Psoas muscle (tissue), 7 donors: ENCODE measurements at regions not wholly inside any gene's neighbourhood (a gene's known extent, or its start where the extent isn't known, plus 50 kb on each side); places are given as distances from the start of the nearest gene placed in this dataset.

Experiments
- ATAC-seq, 4 donors: fragments of 200-7000 bp; cut with Tn5 transposase; one replicate each; pipeline ENCODE4 v1.9.1; 2020; ENCODE audit warnings: moderate library complexity in 3 of 4, mild to moderate bottlenecking in 2 of 4
- DNase-seq, 2 donors: peaks; one replicate each; pipeline ENCODE4 v3.0.0-alpha.2; 2020
- H3K27ac ChIP-seq: fragments of 200-600 bp; one replicate; pipeline ENCODE4 v1.8.0; 2022
- H3K27me3 ChIP-seq, 3 donors: fragments of 200-600 bp in 1 of 3; one replicate each; pipeline versions ENCODE4 v1.6.1 to v1.8.0; 2013 to 2022; ENCODE audit warnings: low read length in 2 of 3, mild to moderate bottlenecking in 2 of 3, moderate library complexity in 1 of 3; ENCODE audit not compliant: insufficient read depth in 3 of 3
- H3K36me3 ChIP-seq, 2 donors: fragments of 200-600 bp in 1 of 2; one replicate each; pipeline versions ENCODE4 v1.6.1 to v1.8.0; 2013 to 2022; ENCODE audit warnings: low read depth in 1 of 2, mild to moderate bottlenecking in 1 of 2, moderate library complexity in 1 of 2; ENCODE audit not compliant: insufficient read depth in 1 of 2
- H3K4me1 ChIP-seq: fragments of 200-600 bp; one replicate; pipeline ENCODE4 v1.8.0; 2022
- H3K4me3 ChIP-seq: fragments of 200-600 bp; one replicate; pipeline ENCODE4 v1.8.0; 2022; ENCODE audit warnings: mild to moderate bottlenecking
- H3K9me3 ChIP-seq: fragments of 200-600 bp; one replicate; pipeline ENCODE4 v1.8.0; 2022
- WGBS, 3 donors: extraction: QIAGEN DNeasy Blood & Tissue Kit; methylation state at CpG; one replicate each; pipeline versions ENCODE4 v1.1.6 to v1.1.7; 2013; 5-methylcytosine and 5-hydroxymethylcytosine counted together
- intact Hi-C, 2 donors: fragments of 100-400 bp; cut with DNase I; formaldehyde crosslinking; loops; one replicate each; pipeline versions ENCODE4 v1.11.0 to v1.14.2; 2022
- TF ChIP-seq, protein P1 (sequence below): fragments of 200-600 bp; IDR thresholded peaks from one replicate; pipeline ENCODE4 v1.8.0; 2022; ENCODE audit warnings: antibody characterized with exemption
- donor health status: healthy with polysubstance abuse.
- donor health status: DM: no; HTN: no; CAD: no; lungs with moderate emphysema.
- donor health status: Bipolar disorder and iron deficiency.
- donor health status: healthy.
- donor health status: DM: yes; HTN: yes; CAD: no.
- donor health status: DM: no; HTN: no; CAD: no.
- donor health status: DM: yes; HTN: yes; CAD: no.

DNA sequence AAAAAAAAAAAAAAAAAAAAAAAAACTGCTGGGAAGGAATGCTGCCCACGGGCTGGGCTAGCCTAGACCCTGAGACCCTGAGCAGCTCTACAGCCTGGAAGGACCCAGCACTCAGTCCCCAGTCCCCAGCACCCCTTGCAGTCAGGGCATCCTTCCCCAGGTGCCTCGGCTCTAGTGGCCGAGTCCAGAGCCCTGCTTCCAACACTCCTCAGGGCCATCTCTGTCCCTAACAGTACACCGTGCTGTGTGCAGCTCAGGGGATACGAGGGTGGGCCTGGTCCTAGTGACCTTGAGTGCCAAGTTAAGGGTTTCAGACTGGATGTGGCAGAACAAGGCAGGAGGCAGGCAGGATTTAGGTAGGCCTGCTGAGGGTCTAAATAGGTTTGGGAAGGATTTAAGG, 50.2 kb upstream of the LRP8 start:
- Histone ChIP-seq H3K4me1 (no peaks in the 10 kb centered on the region), H3K4me3 (no peak overlapping the region), H3K9me3 (no peaks in the 10 kb centered on the region), H3K36me3 (no peaks in the 10 kb centered on the region), H3K27ac (no peak overlapping the region), H3K27me3 (no peaks in the 10 kb centered on the region)
- ATAC-seq (no peak), DNase-seq (peak in 1 of 2 donors; percentile 19)
- TF ChIP-seq, protein P1, sequence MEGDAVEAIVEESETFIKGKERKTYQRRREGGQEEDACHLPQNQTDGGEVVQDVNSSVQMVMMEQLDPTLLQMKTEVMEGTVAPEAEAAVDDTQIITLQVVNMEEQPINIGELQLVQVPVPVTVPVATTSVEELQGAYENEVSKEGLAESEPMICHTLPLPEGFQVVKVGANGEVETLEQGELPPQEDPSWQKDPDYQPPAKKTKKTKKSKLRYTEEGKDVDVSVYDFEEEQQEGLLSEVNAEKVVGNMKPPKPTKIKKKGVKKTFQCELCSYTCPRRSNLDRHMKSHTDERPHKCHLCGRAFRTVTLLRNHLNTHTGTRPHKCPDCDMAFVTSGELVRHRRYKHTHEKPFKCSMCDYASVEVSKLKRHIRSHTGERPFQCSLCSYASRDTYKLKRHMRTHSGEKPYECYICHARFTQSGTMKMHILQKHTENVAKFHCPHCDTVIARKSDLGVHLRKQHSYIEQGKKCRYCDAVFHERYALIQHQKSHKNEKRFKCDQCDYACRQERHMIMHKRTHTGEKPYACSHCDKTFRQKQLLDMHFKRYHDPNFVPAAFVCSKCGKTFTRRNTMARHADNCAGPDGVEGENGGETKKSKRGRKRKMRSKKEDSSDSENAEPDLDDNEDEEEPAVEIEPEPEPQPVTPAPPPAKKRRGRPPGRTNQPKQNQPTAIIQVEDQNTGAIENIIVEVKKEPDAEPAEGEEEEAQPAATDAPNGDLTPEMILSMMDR, result no peak
- WGBS, 3 donors, result 82 to 98% (median 85%) methylated on average over 4 to 5 of the region's 5 CpGs
- intact Hi-C loops, result no loop called here

DNA sequence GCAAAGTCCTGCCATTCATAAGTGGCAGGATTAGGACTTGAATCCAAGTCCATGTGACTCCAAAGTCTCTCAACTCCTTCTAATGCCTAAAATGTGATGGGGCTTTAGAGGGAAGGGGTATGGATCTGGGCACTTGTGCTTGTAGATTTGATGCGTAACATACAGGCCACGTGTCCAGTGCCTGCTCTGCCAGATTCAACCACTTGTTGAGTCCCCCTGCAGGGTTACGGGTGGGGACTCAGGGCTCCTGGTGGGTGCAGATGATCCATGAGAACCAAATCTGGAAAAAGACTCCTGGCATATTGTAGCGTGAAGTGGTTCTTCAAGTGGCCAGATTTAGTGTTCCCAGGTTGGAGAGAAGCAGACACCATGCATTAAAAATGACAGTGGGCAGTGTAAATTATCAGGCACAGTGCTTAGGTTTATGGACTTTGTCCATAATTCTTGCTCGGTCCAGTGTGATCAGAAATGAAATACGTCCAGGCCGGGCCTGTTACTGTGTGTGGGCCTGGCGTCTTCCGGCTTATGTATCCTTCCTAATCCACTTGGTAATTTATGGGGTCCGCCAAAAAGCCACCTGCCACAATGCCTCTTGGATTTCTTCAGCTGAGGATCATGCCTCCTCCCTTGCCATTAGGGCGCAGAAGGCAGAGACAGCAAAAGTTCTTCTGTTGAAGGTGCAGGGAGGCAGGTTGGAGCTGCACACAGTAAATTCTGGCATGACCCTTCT, 51.2 kb upstream of the LRP8 start:
- ATAC-seq (no peak), DNase-seq (peak in 1 of 2 donors; percentile 14)
- intact Hi-C loops, result no loop called here

DNA sequence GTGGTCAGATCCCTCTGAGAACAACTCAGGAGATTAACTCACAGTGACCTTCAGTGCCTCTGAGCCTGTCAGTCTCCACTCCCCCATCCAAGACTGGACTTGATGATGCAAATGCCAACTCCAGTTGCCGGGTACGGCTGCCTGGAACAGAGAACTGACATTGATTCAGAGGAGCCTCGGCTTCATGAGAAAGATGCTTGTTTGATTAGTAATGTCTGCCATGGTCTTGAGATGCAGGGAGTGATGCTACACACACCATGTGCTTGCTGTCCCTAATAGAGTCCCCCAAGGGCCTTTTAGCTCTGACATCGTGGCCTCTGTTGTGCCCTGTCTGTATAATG, 51.8 kb upstream of the LRP8 start:
- TF ChIP-seq, protein P1, result no peak
- H3K4me1 ChIP-seq, result no peaks in the 10 kb centered on the region
- 54 to 61% (median 57%) methylated on average over 4 of the region's 4 CpGs for whole genome bisulfite sequencing, 3 donors
- no peaks in the 10 kb centered on the region for H3K36me3 ChIP-seq
- no peak overlapping the region for H3K27ac ChIP-seq
- DNase-seq, result no peak
- ATAC-seq, result peak in 1 of 4 donors; percentile 32
- intact Hi-C loops, result no loop called here
- no peak overlapping the region for H3K4me3 ChIP-seq
- H3K9me3 ChIP-seq, result no peaks in the 10 kb centered on the region
- no peaks in the 10 kb centered on the region for H3K27me3 ChIP-seq

More for the DNA sequence above, 51.2 kb upstream of the LRP8 start:
- Histone ChIP-seq H3K27me3 (no peaks in the 10 kb centered on the region), H3K27ac (no peak overlapping the region), H3K36me3 (no peaks in the 10 kb centered on the region), H3K4me3 (no peak overlapping the region), H3K9me3 (no peaks in the 10 kb centered on the region), H3K4me1 (no peaks in the 10 kb centered on the region)
- 46 to 66% (median 57%) methylated on average over 11 of the region's 11 CpGs for WGBS, 3 donors
- TF ChIP-seq, protein P1, result no peak

DNA sequence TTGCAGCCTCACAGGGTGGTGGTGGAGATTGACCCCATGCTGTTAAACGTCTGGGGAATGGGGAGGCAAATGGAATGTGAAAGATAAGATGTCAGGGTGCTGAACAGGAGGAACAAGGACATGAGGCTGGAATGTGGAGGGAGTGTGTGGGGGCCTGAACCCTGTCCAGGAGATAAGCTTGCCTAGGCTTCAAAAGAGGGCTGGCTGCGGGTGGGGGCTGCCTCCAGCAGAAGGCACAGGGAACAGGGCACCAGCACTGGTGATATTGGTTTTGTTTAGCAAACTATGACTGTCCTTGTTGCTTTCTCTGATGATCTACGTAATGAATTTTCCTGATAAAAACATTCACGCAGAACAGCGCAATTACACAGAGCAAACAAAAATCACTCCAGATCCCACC, 52.4 kb upstream of the LRP8 start:
- no peak overlapping the region for H3K27ac ChIP-seq
- H3K9me3 ChIP-seq, result no peaks in the 10 kb centered on the region
- no peaks in the 10 kb centered on the region for H3K4me1 ChIP-seq
- TF ChIP-seq, protein P1, result no peak
- no peak overlapping the region for H3K4me3 ChIP-seq
- H3K27me3 ChIP-seq, result no peaks in the 10 kb centered on the region
- WGBS, 3 donors, result 82 to 88% (median 86%) methylated on average over 5 of the region's 5 CpGs
- H3K36me3 ChIP-seq, result no peaks in the 10 kb centered on the region
- ATAC-seq, result no peak
- no peak for DNase-seq
- intact Hi-C loops, result no loop called here
